ENCODE measurements at regions not wholly inside any gene's neighbourhood (a gene's known extent, or its start where the extent isn't known, plus 50 kb on each side); places are given as distances from the start of the nearest gene placed in this dataset.

GRCh38 chr14:89586258-89587135 lies 169.5 kb upstream of the FOXN3 start:
- Histone ChIP-seq H3K27me3 (ENCODE audit: control insufficient read depth, insufficient read depth, low read length) (no peaks in the 10 kb centered on the region), H3K27ac (ENCODE audit: low read depth, low read length) (no peak overlapping the region), H3K9me3 (ENCODE audit: control insufficient read depth, insufficient read depth, low read length) (no peaks in the 10 kb centered on the region), H3K4me3 (ENCODE audit: low read depth, low read length) (no peak overlapping the region)
- no peak for DNase-seq (ENCODE audit: low read depth, low spot score)
- TF ChIP-seq CTCF (IDR thresholded peaks at IDR 0.05; ENCODE audit: low read depth, low read length) = no peak
- ChIA-PET POLR2A (no interaction called here), CTCF (no interaction called here)

- DNase-seq (ENCODE audit: low read depth, low spot score) = peak; percentile 20
- Histone ChIP-seq H3K9me3 (ENCODE audit: control insufficient read depth, insufficient read depth, low read length) (no peaks in the 10 kb centered on the region; the same call in 1 of the 2 replicates), H3K4me3 (ENCODE audit: low read depth, low read length) (no peak overlapping the region), H3K27me3 (ENCODE audit: control insufficient read depth, insufficient read depth, low read length) (no peaks in the 10 kb centered on the region), H3K27ac (ENCODE audit: low read depth, low read length) (no peak overlapping the region)
- no peak for TF ChIP-seq CTCF (IDR thresholded peaks at IDR 0.05; ENCODE audit: low read depth, low read length)
- ChIA-PET POLR2A (interaction anchor here (0.7 kb wide), 1 partner anchor 601 kb away, joined by 3 read pairs; no protein-coding TSS in a partner anchor), CTCF (no interaction called here)
These were observed 161.1 kb upstream of the FOXN3 start for GRCh38 chr14:89578156-89578555.

- DNase-seq (ENCODE audit: low read depth, low spot score) = no peak
- CTCF ChIA-PET = no interaction called here
- POLR2A ChIA-PET = no interaction called here
- Histone ChIP-seq H3K27me3 (ENCODE audit: control insufficient read depth, insufficient read depth, low read length) (no peaks in the 10 kb centered on the region), H3K9me3 (ENCODE audit: control insufficient read depth, insufficient read depth, low read length) (no peaks in the 10 kb centered on the region; the same call in 1 of the 2 replicates), H3K4me3 (ENCODE audit: low read depth, low read length) (no peak overlapping the region), H3K27ac (ENCODE audit: low read depth, low read length) (no peak overlapping the region)
- no peak for TF ChIP-seq CTCF (IDR thresholded peaks at IDR 0.05; ENCODE audit: low read depth, low read length)
These were observed 159.9 kb upstream of the FOXN3 start for GRCh38 chr14:89576960-89577359.

GRCh38 chr14:89576145-89576927 lies 159.3 kb upstream of the FOXN3 start:
- no peak overlapping the region for H3K4me3 ChIP-seq (ENCODE audit: low read depth, low read length)
- TF ChIP-seq CTCF (IDR thresholded peaks at IDR 0.05; ENCODE audit: low read depth, low read length) = no peak
- no peaks in the 10 kb centered on the region; the same call in 1 of the 2 replicates for H3K9me3 ChIP-seq (ENCODE audit: control insufficient read depth, insufficient read depth, low read length)
- POLR2A ChIA-PET = no interaction called here
- CTCF ChIA-PET = no interaction called here
- H3K27me3 ChIP-seq (ENCODE audit: control insufficient read depth, insufficient read depth, low read length) = no peaks in the 10 kb centered on the region
- H3K27ac ChIP-seq (ENCODE audit: low read depth, low read length) = no peak overlapping the region
- DNase-seq (ENCODE audit: low read depth, low spot score) = no peak

Measured in AG04450 (cell line).